Left lobe of liver (tissue), 2 donors: ENCODE measurements at regions not wholly inside any gene's neighbourhood (a gene's known extent, or its start where the extent isn't known, plus 50 kb on each side); places are given as distances from the start of the nearest gene placed in this dataset.
A peak's percentile ranks its signal among the peaks of the same experiment; 100 is the strongest.
"Not testable (repeated sequence)": the region's sequence is repeated elsewhere in the genome, so short reads cannot be mapped to it uniquely, and the experiment has no call there.

Source experiments
- ATAC-seq: fragments of 200-7000 bp; cut with Tn5 transposase; one replicate; pipeline ENCODE4 v1.9.1; 2020; ENCODE audit warnings: mild to moderate bottlenecking, moderate library complexity
- DNase-seq: peaks from one replicate; pipeline ENCODE4 v3.0.0-alpha.2; 2020; ENCODE audit warnings: low spot score
- donor health status: DM: no; HTN: no; CAD: no; lungs with moderate emphysema.
- donor health status: DM: no; HTN: yes; CAD: no.

GRCh38 chr19:27734496-27735220 is 1478.3 kb downstream of the UQCRFS1 start:
- ATAC-seq: no peak
- no peak for DNase-seq

GRCh38 chr19:27733551-27734266 is 1479.2 kb downstream of the UQCRFS1 start:
- ATAC-seq (no peak), DNase-seq (peak; percentile 2)

DNA sequence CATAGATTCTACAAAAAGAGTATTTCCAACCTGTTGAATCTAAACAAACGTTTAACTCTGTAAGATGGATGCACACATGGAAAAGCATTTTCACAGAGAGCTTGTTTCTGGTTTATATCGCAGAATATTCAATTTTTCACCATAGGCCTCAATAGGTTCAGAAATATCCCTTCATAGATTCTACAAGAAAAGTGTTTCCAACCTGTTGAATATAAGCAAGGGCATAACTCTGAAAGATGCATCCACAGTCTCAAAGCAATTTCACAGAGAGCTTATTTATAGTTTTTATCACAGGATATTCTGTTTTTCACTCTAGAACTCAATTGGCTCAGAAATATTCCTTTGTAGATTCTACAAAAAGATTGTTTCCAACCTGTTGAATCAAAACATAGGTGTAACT is 1483.6 kb downstream of the UQCRFS1 start:
- DNase-seq: no peak
- no peak for ATAC-seq

DNA sequence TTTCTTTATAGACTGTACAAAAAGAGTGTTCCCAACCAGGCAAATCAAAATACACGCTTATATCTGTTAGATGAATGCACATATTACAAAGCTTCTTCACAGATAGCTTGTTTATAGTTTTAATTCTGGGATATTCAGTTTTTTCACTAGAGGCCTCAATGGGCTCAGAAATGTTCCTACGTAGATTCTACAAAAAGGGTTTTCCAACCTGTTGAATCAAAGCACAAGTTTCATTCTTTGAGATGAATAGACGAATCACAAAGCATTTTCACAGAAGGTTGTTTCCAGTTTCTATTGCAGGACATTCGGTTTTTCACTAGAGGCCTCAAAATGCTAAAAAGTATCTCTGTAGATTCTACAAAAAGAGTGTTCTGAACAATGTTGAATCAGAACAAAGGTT is 1490.3 kb downstream of the UQCRFS1 start:
- DNase-seq (no peak), ATAC-seq (no peak)

DNA sequence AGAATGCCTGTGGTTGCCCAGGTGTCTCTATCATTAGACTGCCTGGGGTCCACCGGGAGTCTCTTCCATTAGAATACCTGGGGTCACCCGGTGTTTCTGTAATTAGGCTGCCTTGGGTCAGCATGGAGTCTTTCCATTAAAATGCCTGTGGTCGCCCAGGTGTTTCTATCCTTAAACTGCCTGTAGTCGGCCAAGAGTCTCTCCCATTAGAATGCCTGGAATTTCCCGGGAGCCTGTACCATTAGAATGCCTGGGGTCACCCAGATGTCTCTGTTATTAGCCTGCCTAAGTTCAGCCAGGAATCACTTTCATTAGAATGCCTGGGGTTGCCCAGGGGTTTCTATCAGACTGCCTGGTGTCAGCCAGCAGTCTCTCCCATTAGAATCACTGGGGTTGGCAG is 1492.8 kb downstream of the UQCRFS1 start:
- ATAC-seq (no peak), DNase-seq (no peak)

DNA sequence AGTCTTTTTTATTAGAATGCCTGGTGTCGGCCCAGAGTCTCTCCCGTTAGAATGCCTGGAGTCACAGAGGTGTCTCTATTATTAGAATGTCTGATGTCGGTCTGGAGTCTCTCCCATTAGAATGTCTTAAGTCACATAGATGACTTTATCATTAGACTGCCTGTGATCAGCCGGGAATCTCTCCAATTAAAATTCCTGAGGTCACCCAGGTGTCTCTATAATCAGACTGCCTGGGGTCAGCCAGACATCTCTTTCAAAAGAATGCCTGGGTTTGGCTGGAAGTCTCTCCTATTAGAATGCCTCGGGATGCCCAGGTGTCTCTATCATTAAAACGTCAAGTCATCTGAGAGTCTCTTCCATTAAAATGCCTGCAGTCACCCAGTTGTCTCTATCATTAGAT is 1493.9 kb downstream of the UQCRFS1 start:
- DNase-seq (no peak), ATAC-seq (no peak)

DNA sequence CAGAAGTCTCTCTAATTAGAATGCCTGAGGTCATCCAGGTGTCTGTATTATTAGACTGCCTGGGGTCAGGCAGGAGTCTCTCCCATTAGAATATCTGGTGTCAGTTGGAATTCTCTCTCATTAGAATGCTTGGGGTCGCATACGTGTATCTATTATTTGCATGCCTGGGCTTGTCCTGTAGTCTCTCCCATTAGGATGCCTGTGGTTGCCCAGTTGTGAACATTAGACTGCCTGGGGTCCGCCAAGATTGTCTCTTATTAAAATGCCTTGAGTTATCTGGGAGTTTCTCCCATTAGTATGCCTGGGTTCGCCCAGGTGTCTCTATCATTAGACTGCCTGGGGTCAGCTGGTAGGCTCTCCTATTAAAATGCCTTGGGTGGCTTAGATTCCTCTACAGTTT is 1494.7 kb downstream of the UQCRFS1 start:
- ATAC-seq (no peak), DNase-seq (no peak)

DNA sequence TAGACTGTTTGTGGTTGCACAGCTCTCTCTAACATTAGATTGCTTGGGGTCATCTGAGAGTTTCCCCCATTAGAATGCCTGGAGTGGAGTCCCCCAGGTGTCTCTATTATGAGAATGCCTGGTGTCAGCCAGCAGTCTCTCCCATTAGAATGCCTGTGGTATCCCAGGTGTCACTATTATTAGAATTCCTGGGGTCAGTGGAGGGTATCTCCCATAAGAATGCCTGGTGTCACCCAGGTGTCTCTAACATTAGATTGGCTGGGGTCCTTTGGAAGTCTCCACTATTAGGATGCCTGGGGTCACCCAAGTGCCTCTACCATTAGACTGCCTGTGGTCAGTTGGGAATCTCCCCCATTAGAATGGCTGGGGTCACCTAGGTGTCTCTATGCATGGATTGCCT is 1495.1 kb downstream of the UQCRFS1 start:
- no peak for DNase-seq
- no peak for ATAC-seq

GRCh38 chr19:27716922-27717321 is 1496.0 kb downstream of the UQCRFS1 start:
- ATAC-seq: no peak
- no peak for DNase-seq

DNA sequence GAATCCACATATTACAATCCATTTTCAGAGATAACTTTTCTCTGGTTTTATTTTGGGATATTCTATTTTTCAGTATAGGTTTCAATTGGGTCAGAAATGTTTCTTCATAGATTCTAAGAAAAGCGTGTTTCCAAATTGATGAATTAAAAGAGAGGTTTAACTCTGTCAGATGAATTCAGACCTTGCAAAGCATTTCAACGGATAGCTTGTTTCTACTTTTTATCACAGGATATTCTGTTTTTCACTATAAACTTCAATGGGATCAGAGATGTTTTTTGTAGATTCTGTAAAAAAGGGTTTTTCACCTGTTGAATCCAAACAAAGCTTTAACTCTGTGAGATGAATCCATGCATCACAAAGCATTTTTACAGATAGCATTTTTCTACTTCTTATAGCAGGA is 1498.1 kb downstream of the UQCRFS1 start:
- no peak for ATAC-seq
- no peak for DNase-seq

GRCh38 chr19:27709496-27709895 is 1503.5 kb downstream of the UQCRFS1 start:
- no peak for ATAC-seq
- DNase-seq: no peak

- not testable (repeated sequence) for ATAC-seq, DNase-seq
Observed at GRCh38 chr19:27708986-27709385, 1504.0 kb downstream of the UQCRFS1 start.

DNA sequence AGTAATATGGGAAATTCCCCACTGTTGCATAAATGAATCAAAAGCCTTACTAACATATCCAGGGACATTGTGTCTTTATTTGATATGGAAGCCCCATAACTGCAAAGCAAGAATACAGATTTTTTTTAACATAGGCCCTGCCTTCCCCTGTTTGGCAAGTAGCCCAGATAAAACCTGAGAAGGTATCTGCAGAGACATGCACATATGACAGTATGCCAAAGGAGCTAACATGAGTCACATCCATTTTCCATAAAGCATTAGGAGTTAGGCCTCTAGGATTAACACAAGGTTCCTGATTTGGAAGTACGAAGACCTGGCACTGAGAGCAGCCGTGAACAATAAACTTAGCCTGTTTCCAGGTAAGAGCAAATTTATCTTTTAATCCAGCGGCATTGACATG is 1505.9 kb downstream of the UQCRFS1 start:
- not testable (repeated sequence) for DNase-seq, ATAC-seq

GRCh38 chr19:27705896-27706295 is 1507.1 kb downstream of the UQCRFS1 start:
- DNase-seq (no peak), ATAC-seq (no peak)

- ATAC-seq: no peak
Observed at GRCh38 chr19:27694361-27695055, 1518.4 kb downstream of the UQCRFS1 start.

GRCh38 chr19:27691991-27692390 is 1521.0 kb downstream of the UQCRFS1 start:
- DNase-seq: no peak
- no peak for ATAC-seq

More at GRCh38 chr19:27694361-27695055, 1518.4 kb downstream of the UQCRFS1 start:
- no peak for DNase-seq

- no peak for DNase-seq
- no peak for ATAC-seq
Observed at GRCh38 chr19:27689734-27690241, 1523.2 kb downstream of the UQCRFS1 start.

DNA sequence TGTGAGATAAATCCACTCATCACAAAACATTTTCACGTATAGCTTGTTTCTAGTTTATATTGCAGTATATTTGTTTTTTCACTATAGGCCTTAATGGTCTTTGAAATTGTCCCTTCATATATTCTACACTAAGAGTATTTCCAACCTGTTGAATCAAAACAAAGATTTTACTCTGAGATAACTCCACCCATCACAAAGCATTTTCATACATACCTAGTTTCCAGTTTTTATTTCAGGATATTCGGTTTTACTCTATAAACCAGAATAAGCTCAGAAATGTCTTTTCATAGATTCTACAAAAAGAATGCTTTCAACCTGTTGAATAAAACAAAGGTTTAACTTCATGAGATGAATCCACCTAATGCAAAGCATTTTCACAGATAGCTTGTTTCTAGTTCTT is 1528.7 kb downstream of the UQCRFS1 start:
- no peak for ATAC-seq

GRCh38 chr19:27681972-27682371 is 1531.0 kb downstream of the UQCRFS1 start:
- no peak for DNase-seq
- ATAC-seq: no peak

More for the DNA sequence above, 1528.7 kb downstream of the UQCRFS1 start:
- DNase-seq: no peak

DNA sequence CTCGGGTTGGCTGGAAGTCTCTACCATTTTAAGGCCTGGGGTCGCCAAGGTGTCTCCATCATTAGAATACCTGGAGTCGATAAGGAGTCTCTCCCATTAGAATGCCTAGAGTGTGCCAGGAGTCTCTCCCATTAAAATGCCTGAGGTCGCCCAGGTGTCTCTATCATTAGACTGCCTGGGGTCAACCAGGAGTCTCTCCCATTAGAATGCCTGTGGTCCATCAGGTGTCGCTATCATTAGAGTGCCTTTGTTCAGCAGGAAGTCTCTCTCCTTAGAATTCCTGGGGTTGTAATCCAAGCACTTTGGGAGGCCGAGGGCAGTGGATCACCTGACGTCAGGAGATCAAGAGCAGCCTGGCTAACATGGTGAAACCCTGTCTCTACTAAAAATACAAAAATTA is 1533.0 kb downstream of the UQCRFS1 start:
- DNase-seq (no peak), ATAC-seq (no peak)

GRCh38 chr19:27679399-27679798 is 1533.6 kb downstream of the UQCRFS1 start:
- ATAC-seq (no peak), DNase-seq (no peak)

DNA sequence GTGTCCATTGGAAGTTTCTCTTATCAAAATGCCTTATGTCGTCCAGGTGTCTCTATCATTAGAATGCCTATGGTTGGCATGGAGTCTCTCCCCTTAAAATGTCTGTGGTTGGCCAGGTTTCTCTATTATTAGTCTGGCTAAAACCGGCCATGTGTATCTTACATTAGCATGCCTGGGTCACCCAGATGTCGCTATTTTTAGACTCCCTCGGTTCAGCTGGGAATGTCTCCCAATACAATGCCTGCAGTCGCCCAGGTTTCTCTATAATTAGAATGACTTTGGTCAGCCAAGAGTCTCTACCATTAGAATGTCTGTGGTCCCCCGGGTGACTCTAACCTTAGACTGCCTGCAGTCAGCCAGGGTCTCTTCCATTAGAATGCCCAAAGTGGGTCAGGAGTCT is 1536.1 kb downstream of the UQCRFS1 start:
- no peak for DNase-seq
- no peak for ATAC-seq
